SK-N-SH (cell line): ENCODE measurements at regions not wholly inside any gene's neighbourhood (a gene's known extent, or its start where the extent isn't known, plus 50 kb on each side); places are given as distances from the start of the nearest gene placed in this dataset.

Source experiments
- CTCF ChIA-PET: fragments of 300-600, 350-600 bp; formaldehyde crosslinking; extraction: SDS; loops from one replicate; lab custom pipeline; 2021; lab: Yijun Ruan, JAX
- POLR2A ChIA-PET: fragments of 350-600 bp; sonication (Branson Sonifier 250); formaldehyde crosslinking; extraction: SDS; loops from one replicate; lab custom pipeline; 2020; ENCODE audit warnings: antibody characterized with exemption, inconsistent platforms; lab: Yijun Ruan, JAX
- DNase-seq: peaks from one replicate; pipeline ENCODE4 v3.0.0; 2012
- H2AFZ ChIP-seq: fragments of 200-600 bp; sonication (generic); 2 replicates; pipeline ENCODE4 v1.8.1; 2016; ENCODE audit warnings: antibody characterized with exemption, mild to moderate bottlenecking, low read depth
- H3F3A ChIP-seq: fragments of 200-600 bp; sonication (generic); replicated peaks from 2 replicates; pipeline ENCODE3; 2016; ENCODE audit warnings: antibody characterized with exemption, mild to moderate bottlenecking; ENCODE audit not compliant: insufficient read depth
- H3K27ac ChIP-seq, 2 experiments: fragments of 200-500 bp in 1 of 2; fragments of 200-600 bp in 1 of 2; sonication (Bioruptor generic) in 1 of 2; sonication (generic), shearing (Covaris generic) in 1 of 2; 2 replicates each; pipeline versions ENCODE4 v1.5.1 to v1.6.1; 2014 to 2016; ENCODE audit warnings: low read depth in 2 of 2, inconsistent platforms in 1 of 2, low read length in 1 of 2, mild to moderate bottlenecking in 1 of 2, mixed read lengths in 1 of 2
- H3K27me3 ChIP-seq: fragments of 200-600 bp; sonication (generic), shearing (Covaris generic); 2 replicates; pipeline ENCODE4 v1.6.1; 2016; ENCODE audit warnings: mixed run types; ENCODE audit not compliant: insufficient read depth
- H3K36me3 ChIP-seq, 2 experiments: fragments of 200-500 bp in 1 of 2; fragments of 200-600 bp in 1 of 2; sonication (Bioruptor generic) in 1 of 2; sonication (generic) in 1 of 2; replicated peaks in 1 of 2; 2 replicates each; pipeline versions ENCODE3 to v1.5.1; 2014 to 2016; ENCODE audit warnings: low read length in 1 of 2, mild to moderate bottlenecking in 1 of 2; ENCODE audit not compliant: insufficient read depth in 2 of 2, control insufficient read depth in 1 of 2
- H3K4me1 ChIP-seq, 2 experiments: fragments of 200-500 bp in 1 of 2; fragments of 200-600 bp in 1 of 2; sonication (Bioruptor generic) in 1 of 2; sonication (generic), shearing (Covaris generic) in 1 of 2; 2 replicates each; pipeline versions ENCODE4 v1.5.1 to v1.6.1; 2014 to 2016; ENCODE audit warnings: low read depth in 1 of 2, low read length in 1 of 2, mixed run types in 1 of 2; ENCODE audit not compliant: insufficient read depth in 2 of 2, control insufficient read depth in 1 of 2
- H3K4me2 ChIP-seq: fragments of 200-600 bp; sonication (generic), shearing (Covaris generic); 2 replicates; pipeline ENCODE4 v1.6.1; 2017; ENCODE audit warnings: mixed run types
- H3K4me3 ChIP-seq, 2 experiments: fragments of 200-500 bp in 1 of 2; fragments of 200-600 bp in 1 of 2; sonication (Bioruptor generic) in 1 of 2; sonication (generic), shearing (Covaris generic) in 1 of 2; 2 replicates each; pipeline versions ENCODE4 v1.5.1 to v1.8.1; 2014 to 2016; ENCODE audit warnings: low read depth in 2 of 2, inconsistent platforms in 1 of 2, low read length in 1 of 2, mild to moderate bottlenecking in 1 of 2, mixed read lengths in 1 of 2, moderate library complexity in 1 of 2
- H3K79me2 ChIP-seq: fragments of 200-600 bp; sonication (generic); 2 replicates; pipeline ENCODE4 v1.8.1; 2017; ENCODE audit warnings: mild to moderate bottlenecking; ENCODE audit not compliant: insufficient read depth
- H3K9ac ChIP-seq: fragments of 200-600 bp; sonication (generic); 2 replicates; pipeline ENCODE4 v1.6.1; 2017; ENCODE audit warnings: mixed run types
- H3K9me2 ChIP-seq: fragments of 200-600 bp; sonication (generic); 2 replicates; pipeline ENCODE4 v1.6.1; 2017; ENCODE audit warnings: mixed run types
- H3K9me3 ChIP-seq: fragments of 200-600 bp; sonication (generic); 2 replicates; pipeline ENCODE4 v1.6.1; 2017; ENCODE audit warnings: mixed run types, mild to moderate bottlenecking, moderate library complexity
- H4K20me1 ChIP-seq: fragments of 200-600 bp; sonication (generic); 2 replicates; pipeline ENCODE4 v1.6.1; 2017; ENCODE audit warnings: mild to moderate bottlenecking, mixed run types; ENCODE audit not compliant: insufficient read depth
- CHD2 ChIP-seq: fragments of 150-350 bp; IDR thresholded peaks from 2 replicates; pipeline ENCODE4 v1.6.1; 2018; ENCODE audit warnings: low read length; ENCODE audit not compliant: partially characterized antibody
- ELF1 ChIP-seq: IDR thresholded peaks from 2 replicates; pipeline ENCODE4 v1.4.0; 2012
- EP300 ChIP-seq, 2 experiments: IDR thresholded peaks; 2 replicates each; pipeline versions ENCODE4 v1.4.0 to v1.6.1; 2012; ENCODE audit warnings: borderline replicate concordance in 1 of 2, low read depth in 1 of 2, low read length in 1 of 2
- FOSL2 ChIP-seq: IDR thresholded peaks from 2 replicates; pipeline ENCODE4 v1.4.0; 2012; ENCODE audit warnings: low read depth, mild to moderate bottlenecking, moderate library complexity, borderline replicate concordance
- JUND ChIP-seq: IDR thresholded peaks from 2 replicates; pipeline ENCODE4 v1.4.0; 2012
- MXI1 ChIP-seq: IDR thresholded peaks from 2 replicates; pipeline ENCODE4 v1.6.1; 2012; ENCODE audit warnings: mild to moderate bottlenecking, low read depth, low read length, improper control_type of control experiment
- NFIC ChIP-seq: IDR thresholded peaks from 2 replicates; pipeline ENCODE4 v1.4.0; 2012; ENCODE audit warnings: borderline replicate concordance
- RFX5 ChIP-seq: IDR thresholded peaks from 2 replicates; pipeline ENCODE4 v1.6.1; 2012; ENCODE audit warnings: mild to moderate bottlenecking, improper control_type of control experiment, low read length
- SMC3 ChIP-seq: IDR thresholded peaks from 2 replicates; pipeline ENCODE4 v1.6.1; 2012; ENCODE audit warnings: low read depth, low read length, improper control_type of control experiment
- TAF1 ChIP-seq: IDR thresholded peaks from 2 replicates; pipeline ENCODE4 v1.6.1; 2012; ENCODE audit warnings: low read depth, mild to moderate bottlenecking, low read length, moderate library complexity, borderline replicate concordance
- TCF12 ChIP-seq: IDR thresholded peaks from 2 replicates; pipeline ENCODE4 v1.4.0; 2012
- WGBS: methylation state at CpG from one replicate; pipeline ENCODE4 v1.1.6; 2017; ENCODE audit warnings: low lambda C conversion rate; 5-methylcytosine and 5-hydroxymethylcytosine counted together
- TF ChIP-seq, protein P1 (sequence below): fragments of 200-600 bp; sonication (generic); IDR thresholded peaks from 2 replicates; pipeline ENCODE4 v1.6.1; 2017; ENCODE audit warnings: antibody characterized with exemption, mild to moderate bottlenecking, moderate library complexity
- TF ChIP-seq, protein P2 (sequence below): IDR thresholded peaks from 2 replicates; pipeline ENCODE4 v1.4.0; 2012; ENCODE audit warnings: low read depth, borderline replicate concordance
- TF ChIP-seq, protein P3 (sequence below): IDR thresholded peaks from 2 replicates; pipeline ENCODE4 v1.4.0; 2012; ENCODE audit warnings: low read depth, borderline replicate concordance
- TF ChIP-seq, protein P4 (sequence below): IDR thresholded peaks from 2 replicates; pipeline ENCODE4 v1.4.0; 2012; ENCODE audit warnings: low read depth

DNA sequence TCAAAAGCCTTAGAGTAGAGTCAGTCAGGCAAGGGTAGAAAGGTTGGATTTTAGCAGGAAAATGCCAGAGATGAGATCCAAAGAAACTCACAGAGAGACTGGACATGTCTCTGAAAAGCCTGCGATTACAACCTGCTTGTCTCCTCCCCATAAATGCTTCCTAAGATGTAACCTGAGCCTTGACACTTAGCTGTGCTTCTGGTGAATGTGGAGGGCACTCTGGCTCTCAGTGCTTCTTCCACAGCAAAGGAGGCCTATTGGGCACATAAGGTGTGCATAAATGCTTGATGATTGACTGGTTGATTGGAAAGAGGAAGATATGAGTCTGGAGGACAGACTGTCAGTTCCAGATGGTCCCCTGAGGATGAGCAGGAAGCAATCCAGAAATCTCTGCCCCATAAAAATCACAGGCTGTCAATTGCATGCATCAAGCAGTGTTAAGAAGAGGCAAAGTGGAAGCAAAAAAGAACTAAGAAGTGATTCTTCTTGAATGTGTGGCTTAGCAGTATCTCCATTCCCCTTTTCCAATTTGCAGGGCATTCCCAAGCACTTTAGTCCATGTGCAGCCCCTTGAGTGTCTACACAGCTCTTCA lies 236.2 kb upstream of the RRP15 start:
- H3K9ac ChIP-seq, result no peak overlapping the region
- no peak overlapping the region for H3K4me2 ChIP-seq
- no peaks in the 10 kb centered on the region for H3K9me3 ChIP-seq
- no peaks in the 10 kb centered on the region; a peak in 1 of 4 replicates for H3K4me1 ChIP-seq
- no peaks in the 10 kb centered on the region for H4K20me1 ChIP-seq
- H3K9me2 ChIP-seq, result no peaks in the 10 kb centered on the region
- no peak overlapping the region for H3K4me3 ChIP-seq
- TF ChIP-seq MXI1, result no peak
- no peak for TF ChIP-seq ELF1
- no peak for TF ChIP-seq CHD2
- no peak for TF ChIP-seq TCF12
- no peak for TF ChIP-seq NFIC
- no peak for TF ChIP-seq JUND
- no peak for TF ChIP-seq EP300 (IDR thresholded peaks at IDR 0.05; ENCODE audit: borderline replicate concordance in 1 of 2, low read depth in 1 of 2, low read length in 1 of 2)
- TF ChIP-seq FOSL2, result no peak
- TF ChIP-seq RFX5, result no peak
- TF ChIP-seq, protein P1, sequence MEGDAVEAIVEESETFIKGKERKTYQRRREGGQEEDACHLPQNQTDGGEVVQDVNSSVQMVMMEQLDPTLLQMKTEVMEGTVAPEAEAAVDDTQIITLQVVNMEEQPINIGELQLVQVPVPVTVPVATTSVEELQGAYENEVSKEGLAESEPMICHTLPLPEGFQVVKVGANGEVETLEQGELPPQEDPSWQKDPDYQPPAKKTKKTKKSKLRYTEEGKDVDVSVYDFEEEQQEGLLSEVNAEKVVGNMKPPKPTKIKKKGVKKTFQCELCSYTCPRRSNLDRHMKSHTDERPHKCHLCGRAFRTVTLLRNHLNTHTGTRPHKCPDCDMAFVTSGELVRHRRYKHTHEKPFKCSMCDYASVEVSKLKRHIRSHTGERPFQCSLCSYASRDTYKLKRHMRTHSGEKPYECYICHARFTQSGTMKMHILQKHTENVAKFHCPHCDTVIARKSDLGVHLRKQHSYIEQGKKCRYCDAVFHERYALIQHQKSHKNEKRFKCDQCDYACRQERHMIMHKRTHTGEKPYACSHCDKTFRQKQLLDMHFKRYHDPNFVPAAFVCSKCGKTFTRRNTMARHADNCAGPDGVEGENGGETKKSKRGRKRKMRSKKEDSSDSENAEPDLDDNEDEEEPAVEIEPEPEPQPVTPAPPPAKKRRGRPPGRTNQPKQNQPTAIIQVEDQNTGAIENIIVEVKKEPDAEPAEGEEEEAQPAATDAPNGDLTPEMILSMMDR, result no peak
- TF ChIP-seq, protein P2, sequence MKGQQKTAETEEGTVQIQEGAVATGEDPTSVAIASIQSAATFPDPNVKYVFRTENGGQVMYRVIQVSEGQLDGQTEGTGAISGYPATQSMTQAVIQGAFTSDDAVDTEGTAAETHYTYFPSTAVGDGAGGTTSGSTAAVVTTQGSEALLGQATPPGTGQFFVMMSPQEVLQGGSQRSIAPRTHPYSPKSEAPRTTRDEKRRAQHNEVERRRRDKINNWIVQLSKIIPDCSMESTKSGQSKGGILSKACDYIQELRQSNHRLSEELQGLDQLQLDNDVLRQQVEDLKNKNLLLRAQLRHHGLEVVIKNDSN, result no peak
- no peak for TF ChIP-seq SMC3
- TF ChIP-seq, protein P3, sequence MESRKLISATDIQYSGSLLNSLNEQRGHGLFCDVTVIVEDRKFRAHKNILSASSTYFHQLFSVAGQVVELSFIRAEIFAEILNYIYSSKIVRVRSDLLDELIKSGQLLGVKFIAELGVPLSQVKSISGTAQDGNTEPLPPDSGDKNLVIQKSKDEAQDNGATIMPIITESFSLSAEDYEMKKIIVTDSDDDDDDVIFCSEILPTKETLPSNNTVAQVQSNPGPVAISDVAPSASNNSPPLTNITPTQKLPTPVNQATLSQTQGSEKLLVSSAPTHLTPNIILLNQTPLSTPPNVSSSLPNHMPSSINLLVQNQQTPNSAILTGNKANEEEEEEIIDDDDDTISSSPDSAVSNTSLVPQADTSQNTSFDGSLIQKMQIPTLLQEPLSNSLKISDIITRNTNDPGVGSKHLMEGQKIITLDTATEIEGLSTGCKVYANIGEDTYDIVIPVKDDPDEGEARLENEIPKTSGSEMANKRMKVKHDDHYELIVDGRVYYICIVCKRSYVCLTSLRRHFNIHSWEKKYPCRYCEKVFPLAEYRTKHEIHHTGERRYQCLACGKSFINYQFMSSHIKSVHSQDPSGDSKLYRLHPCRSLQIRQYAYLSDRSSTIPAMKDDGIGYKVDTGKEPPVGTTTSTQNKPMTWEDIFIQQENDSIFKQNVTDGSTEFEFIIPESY, result no peak
- TF ChIP-seq, protein P4, sequence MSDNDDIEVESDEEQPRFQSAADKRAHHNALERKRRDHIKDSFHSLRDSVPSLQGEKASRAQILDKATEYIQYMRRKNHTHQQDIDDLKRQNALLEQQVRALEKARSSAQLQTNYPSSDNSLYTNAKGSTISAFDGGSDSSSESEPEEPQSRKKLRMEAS, result no peak
- TF ChIP-seq TAF1, result no peak
- no peaks in the 10 kb centered on the region for H3K79me2 ChIP-seq
- H3K36me3 ChIP-seq, result no peaks in the 10 kb centered on the region
- ChIA-PET CTCF (no interaction called here), POLR2A (no interaction called here)
- H3F3A ChIP-seq, result no peaks in the 10 kb centered on the region
- no peaks in the 10 kb centered on the region for H3K27me3 ChIP-seq
- no peak overlapping the region for H2AFZ ChIP-seq
- WGBS, result 36% methylated on average over 1 of the region's 1 CpG
- no peak overlapping the region for H3K27ac ChIP-seq
- no peak for DNase-seq
